ENCODE measurements at regions not wholly inside any gene's neighbourhood (a gene's known extent, or its start where the extent isn't known, plus 50 kb on each side); places are given as distances from the start of the nearest gene placed in this dataset.

- no peaks in the 10 kb centered on the region for H3K9me3 Mint-ChIP-seq
Measured at GRCh38 chr12:77248036-77248435, 182.7 kb upstream of the E2F7 start.

GRCh38 chr12:77247542-77247941 is 182.2 kb upstream of the E2F7 start:
- Histone ChIP-seq H3K4me2 (peak overlapping the region; percentile 3), H2AFZ (replicated peaks) (peak overlapping the region; percentile 43), H3K4me1 (peaks cover 11% of the 10 kb centered on the region), H3F3A (ENCODE audit: low read depth) (no peaks in the 10 kb centered on the region), H3K9me3 (ENCODE audit: low read depth) (no peaks in the 10 kb centered on the region), H3K79me2 (ENCODE audit: low read depth) (no peaks in the 10 kb centered on the region), H3K9ac (no peak overlapping the region), H3K27ac (no peak overlapping the region), H3K27me3 (no peaks in the 10 kb centered on the region), H3K4me3 (no peak overlapping the region), H4K20me1 (ENCODE audit: low read depth) (no peaks in the 10 kb centered on the region), H3K36me3 (no peaks in the 10 kb centered on the region)
- H3K27ac Mint-ChIP-seq, result peak overlapping the region; percentile 72
- no peak overlapping the region for H3K4me3 Mint-ChIP-seq
- H3K27me3 Mint-ChIP-seq (ENCODE audit: insufficient read depth, low read depth), result no peaks in the 10 kb centered on the region
- TF ChIP-seq CTCF (IDR thresholded peaks at IDR 0.05), result no peak
- no peak for TF ChIP-seq EZH2 (IDR thresholded peaks at IDR 0.05)
- no peak for TF ChIP-seq EZH2phosphoT487 (IDR thresholded peaks at IDR 0.05)
- no peaks in the 10 kb centered on the region for H3K9me3 Mint-ChIP-seq
- no peak for DNase-seq (ENCODE audit: low spot score)
- H3K4me1 Mint-ChIP-seq, result no peaks in the 10 kb centered on the region
- no peaks in the 10 kb centered on the region for H3K36me3 Mint-ChIP-seq

More at GRCh38 chr12:77248036-77248435, 182.7 kb upstream of the E2F7 start:
- Histone ChIP-seq H3K4me2 (peak overlapping the region; percentile 3), H3F3A (ENCODE audit: low read depth) (no peaks in the 10 kb centered on the region), H3K27me3 (no peaks in the 10 kb centered on the region), H3K27ac (no peak overlapping the region), H4K20me1 (ENCODE audit: low read depth) (no peaks in the 10 kb centered on the region), H3K9me3 (ENCODE audit: low read depth) (no peaks in the 10 kb centered on the region), H3K4me1 (peaks cover 11% of the 10 kb centered on the region), H3K9ac (no peak overlapping the region), H3K79me2 (ENCODE audit: low read depth) (no peaks in the 10 kb centered on the region), H2AFZ (replicated peaks) (peak overlapping the region; percentile 59), H3K36me3 (no peaks in the 10 kb centered on the region), H3K4me3 (no peak overlapping the region)
- no peak overlapping the region for H3K4me3 Mint-ChIP-seq
- no peaks in the 10 kb centered on the region for H3K36me3 Mint-ChIP-seq
- no peaks in the 10 kb centered on the region for H3K4me1 Mint-ChIP-seq
- no peaks in the 10 kb centered on the region for H3K27me3 Mint-ChIP-seq (ENCODE audit: insufficient read depth, low read depth)
- no peak for DNase-seq (ENCODE audit: low spot score)
- H3K27ac Mint-ChIP-seq, result no peak overlapping the region
- TF ChIP-seq EZH2 (IDR thresholded peaks at IDR 0.05) (no peak), CTCF (IDR thresholded peaks at IDR 0.05) (no peak), EZH2phosphoT487 (IDR thresholded peaks at IDR 0.05) (no peak)

- Histone ChIP-seq H3K79me2 (ENCODE audit: low read depth) (no peaks in the 10 kb centered on the region), H3K9me3 (ENCODE audit: low read depth) (no peaks in the 10 kb centered on the region), H2AFZ (replicated peaks) (no peak overlapping the region), H4K20me1 (ENCODE audit: low read depth) (no peaks in the 10 kb centered on the region), H3K27ac (no peak overlapping the region), H3K27me3 (no peaks in the 10 kb centered on the region), H3K4me2 (no peak overlapping the region), H3F3A (ENCODE audit: low read depth) (no peaks in the 10 kb centered on the region), H3K36me3 (no peaks in the 10 kb centered on the region), H3K4me3 (no peak overlapping the region), H3K4me1 (peaks cover 10% of the 10 kb centered on the region), H3K9ac (no peak overlapping the region)
- Mint-ChIP-seq H3K27ac (no peak overlapping the region), H3K4me3 (no peak overlapping the region), H3K36me3 (no peaks in the 10 kb centered on the region), H3K27me3 (ENCODE audit: insufficient read depth, low read depth) (no peaks in the 10 kb centered on the region), H3K4me1 (no peaks in the 10 kb centered on the region), H3K9me3 (no peaks in the 10 kb centered on the region)
- TF ChIP-seq EZH2phosphoT487 (IDR thresholded peaks at IDR 0.05), result no peak
- TF ChIP-seq CTCF (IDR thresholded peaks at IDR 0.05), result no peak
- TF ChIP-seq EZH2 (IDR thresholded peaks at IDR 0.05), result no peak
- DNase-seq (ENCODE audit: low spot score), result no peak
Measured at GRCh38 chr12:77243345-77243744, 178.0 kb upstream of the E2F7 start.

Measured in neural progenitor cell (in vitro differentiated cells).